ENCODE measurements at regions not wholly inside any gene's neighbourhood (a gene's known extent, or its start where the extent isn't known, plus 50 kb on each side); places are given as distances from the start of the nearest gene placed in this dataset.

DNA sequence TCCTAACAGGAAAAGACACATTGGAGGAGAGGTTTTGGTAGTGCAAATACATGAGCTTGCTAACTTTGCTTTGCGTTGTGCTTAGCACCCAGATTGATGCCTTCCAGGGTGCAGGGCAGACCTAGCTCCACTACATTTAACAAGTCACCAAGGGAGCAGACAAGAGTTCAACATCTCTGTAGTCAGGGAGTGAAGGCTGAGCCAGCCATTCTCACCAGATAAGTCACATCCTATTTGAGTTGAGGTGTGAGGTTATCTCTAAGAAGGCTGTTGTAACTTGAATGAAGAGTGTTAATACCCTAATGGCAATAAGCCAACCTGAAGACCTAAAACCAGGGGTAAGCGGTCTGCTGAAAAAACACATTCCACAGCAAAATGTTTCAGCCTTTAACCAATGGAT is 69.6 kb upstream of the DSEL start:
- CTCF ChIA-PET = no interaction called here
- no peaks in the 10 kb centered on the region for H3K4me1 Mint-ChIP-seq
- no peaks in the 10 kb centered on the region for H3K9me3 Mint-ChIP-seq
- no peak overlapping the region for H3K4me3 Mint-ChIP-seq
- POLR2A ChIA-PET = no interaction called here
- H3K27ac Mint-ChIP-seq = no peak overlapping the region
- no peaks in the 10 kb centered on the region for H3K27me3 Mint-ChIP-seq
- no peaks in the 10 kb centered on the region for H3K36me3 Mint-ChIP-seq (ENCODE audit: low read depth)
- no peak for DNase-seq

DNA sequence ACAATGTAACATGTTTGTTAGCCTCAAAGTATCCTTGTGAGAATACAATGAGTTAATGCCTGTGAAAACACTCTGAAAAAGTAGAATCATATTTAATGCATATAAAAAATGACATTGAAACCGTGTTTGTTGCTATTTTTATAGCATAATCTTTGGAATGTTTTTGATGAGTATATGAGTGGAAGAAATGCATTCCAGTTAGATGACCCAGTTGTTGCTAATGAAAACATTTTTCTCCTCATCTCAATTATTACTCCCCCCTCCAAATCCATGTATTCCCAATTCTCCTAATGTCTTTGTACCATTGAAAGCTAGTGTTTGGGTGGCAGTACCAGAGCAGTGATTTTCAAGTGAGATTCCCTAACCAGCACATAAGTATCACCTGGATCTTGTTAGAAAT is 67.1 kb upstream of the DSEL start:
- DNase-seq = no peak
- H3K27me3 Mint-ChIP-seq = no peaks in the 10 kb centered on the region
- H3K4me3 Mint-ChIP-seq = no peak overlapping the region
- H3K27ac Mint-ChIP-seq = no peak overlapping the region
- no peaks in the 10 kb centered on the region for H3K4me1 Mint-ChIP-seq
- no peaks in the 10 kb centered on the region for H3K9me3 Mint-ChIP-seq
- no peaks in the 10 kb centered on the region for H3K36me3 Mint-ChIP-seq (ENCODE audit: low read depth)
- ChIA-PET CTCF (no interaction called here), POLR2A (no interaction called here)

DNA sequence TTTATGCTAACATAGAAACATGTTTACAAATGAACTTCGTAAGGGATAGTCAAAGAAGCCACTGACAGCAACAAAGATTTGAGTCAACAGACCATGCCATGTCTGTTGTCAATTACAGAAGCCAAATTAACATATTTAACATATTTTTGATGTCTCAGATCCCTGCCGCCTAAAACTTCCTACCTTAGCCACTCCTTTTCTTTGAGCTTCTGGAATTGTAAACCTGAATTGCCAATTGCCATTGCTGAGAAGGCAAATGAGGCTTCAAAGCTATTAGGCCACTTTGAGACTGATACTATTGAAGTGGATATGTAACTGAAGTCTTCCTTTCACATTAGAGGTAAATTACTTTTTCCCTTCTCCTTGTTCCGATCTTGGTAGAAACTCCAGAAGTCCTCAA is 66.0 kb upstream of the DSEL start:
- Mint-ChIP-seq H3K9me3 (no peaks in the 10 kb centered on the region), H3K4me1 (no peaks in the 10 kb centered on the region), H3K27ac (no peak overlapping the region), H3K4me3 (no peak overlapping the region), H3K27me3 (no peaks in the 10 kb centered on the region), H3K36me3 (ENCODE audit: low read depth) (no peaks in the 10 kb centered on the region)
- CTCF ChIA-PET = no interaction called here
- POLR2A ChIA-PET = no interaction called here
- DNase-seq = no peak

DNA sequence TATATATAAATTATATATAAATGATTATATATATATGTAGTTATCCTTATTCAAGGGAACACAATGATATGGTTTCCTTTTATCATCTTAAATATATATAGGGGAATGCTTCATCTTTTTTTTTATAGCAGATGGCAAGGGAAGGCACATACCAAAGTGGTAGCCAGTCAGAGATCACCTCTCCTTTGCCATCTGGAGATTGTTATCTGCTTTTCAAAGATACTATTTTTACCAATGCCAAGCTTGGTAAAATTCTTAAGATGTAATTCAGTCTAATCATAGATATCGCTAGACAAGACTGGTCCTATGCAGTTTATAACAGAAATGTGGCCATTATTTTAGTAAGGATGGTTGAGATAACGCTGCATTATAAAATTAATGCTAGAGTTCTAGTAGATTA is 64.7 kb upstream of the DSEL start:
- ChIA-PET POLR2A (no interaction called here), CTCF (no interaction called here)
- DNase-seq = no peak
- H3K4me1 Mint-ChIP-seq = no peaks in the 10 kb centered on the region
- H3K4me3 Mint-ChIP-seq = no peak overlapping the region
- H3K9me3 Mint-ChIP-seq = no peaks in the 10 kb centered on the region
- no peak overlapping the region for H3K27ac Mint-ChIP-seq
- H3K36me3 Mint-ChIP-seq (ENCODE audit: low read depth) = no peaks in the 10 kb centered on the region
- H3K27me3 Mint-ChIP-seq = no peaks in the 10 kb centered on the region

DNA sequence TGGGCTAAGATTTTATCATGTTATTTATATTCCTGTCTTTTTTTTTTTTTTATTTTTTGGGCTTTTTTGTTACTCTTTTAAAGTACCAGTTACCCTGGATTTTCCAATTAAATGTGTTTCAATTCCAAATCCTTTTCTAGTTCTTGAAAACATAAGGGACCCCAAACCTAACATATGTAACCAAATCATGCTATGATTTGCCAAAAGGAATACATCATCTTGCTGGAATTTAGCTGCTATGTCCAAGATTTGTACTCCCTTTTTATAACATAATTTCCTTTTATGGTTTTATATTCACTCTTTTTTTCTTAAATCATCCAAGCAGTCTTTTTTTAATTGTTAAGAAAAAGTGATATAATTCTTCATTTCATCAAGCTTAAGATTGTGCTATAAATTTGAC is 60.9 kb upstream of the DSEL start:
- Mint-ChIP-seq H3K4me1 (no peaks in the 10 kb centered on the region), H3K4me3 (no peak overlapping the region), H3K36me3 (ENCODE audit: low read depth) (no peaks in the 10 kb centered on the region), H3K27ac (no peak overlapping the region), H3K9me3 (no peaks in the 10 kb centered on the region), H3K27me3 (no peaks in the 10 kb centered on the region)
- CTCF ChIA-PET = interaction anchor here (0.7 kb wide), 1 partner anchor 97 kb away, joined by 4 read pairs; no protein-coding TSS in a partner anchor
- no peak for DNase-seq
- POLR2A ChIA-PET = no interaction called here

DNA sequence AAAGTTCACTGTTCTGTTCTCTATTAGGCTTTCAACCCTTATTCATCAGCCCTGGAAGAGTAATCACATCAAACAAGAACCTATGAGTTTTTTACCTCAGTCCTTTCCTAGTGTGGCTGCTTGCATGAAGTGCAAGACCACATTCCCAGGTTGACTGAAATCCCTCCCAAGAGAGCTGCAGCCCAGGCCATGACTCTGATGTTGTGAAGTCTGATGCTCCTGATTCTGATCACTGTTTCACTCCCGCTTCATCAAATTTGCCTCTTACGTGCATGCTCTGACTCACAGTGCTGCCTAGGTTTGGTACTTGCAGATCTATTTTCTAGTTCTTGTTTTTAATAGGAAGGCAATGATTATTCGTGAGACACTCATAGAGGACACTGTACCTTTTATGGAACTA is 58.2 kb upstream of the DSEL start:
- Mint-ChIP-seq H3K36me3 (ENCODE audit: low read depth) (no peaks in the 10 kb centered on the region), H3K4me1 (no peaks in the 10 kb centered on the region), H3K9me3 (no peaks in the 10 kb centered on the region), H3K27ac (no peak overlapping the region), H3K4me3 (no peak overlapping the region), H3K27me3 (peaks cover 1% of the 10 kb centered on the region)
- DNase-seq = no peak
- POLR2A ChIA-PET = no interaction called here
- CTCF ChIA-PET = no interaction called here

DNA sequence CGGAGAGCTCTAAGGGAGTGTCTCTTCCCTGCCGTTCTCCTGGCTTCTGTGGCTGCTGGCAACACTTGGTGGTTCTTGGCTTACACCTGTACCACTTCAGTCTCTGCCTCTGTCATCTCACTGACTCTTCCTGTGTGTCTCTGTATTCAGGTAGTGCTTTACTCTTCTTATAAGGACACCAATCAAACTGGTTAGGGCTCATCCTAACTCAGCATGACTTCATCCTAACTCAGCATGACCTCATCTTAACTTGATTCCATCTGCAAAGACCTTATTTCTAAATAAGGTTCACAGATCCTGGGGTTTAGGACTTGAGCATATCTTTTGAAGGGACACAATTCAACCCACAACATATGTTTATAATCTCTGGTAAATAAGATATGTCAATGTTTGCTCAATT is 51.6 kb upstream of the DSEL start:
- Mint-ChIP-seq H3K27me3 (peaks cover 1% of the 10 kb centered on the region), H3K4me1 (no peaks in the 10 kb centered on the region), H3K9me3 (no peaks in the 10 kb centered on the region), H3K4me3 (no peak overlapping the region), H3K36me3 (ENCODE audit: low read depth) (no peaks in the 10 kb centered on the region), H3K27ac (no peak overlapping the region)
- ChIA-PET POLR2A (no interaction called here), CTCF (no interaction called here)
- DNase-seq = no peak
